Neutrophil (primary cell): ENCODE measurements at regions not wholly inside any gene's neighbourhood (a gene's known extent, or its start where the extent isn't known, plus 50 kb on each side); places are given as distances from the start of the nearest gene placed in this dataset.

Experiments used
- H3K27ac ChIP-seq: fragments of 200-600 bp; sonication (generic); 2 replicates; pipeline ENCODE4 v1.5.1; 2016; ENCODE audit warnings: mild to moderate bottlenecking, moderate library complexity
- H3K27me3 ChIP-seq: fragments of 200-600 bp; sonication (generic); 2 replicates; pipeline ENCODE4 v1.6.0; 2016; ENCODE audit warnings: mild to moderate bottlenecking
- H3K36me3 ChIP-seq: fragments of 200-600 bp; sonication (generic); 2 replicates; pipeline ENCODE4 v1.5.1; 2017
- H3K4me1 ChIP-seq, 2 experiments: fragments of 200-600 bp in 1 of 2; sonication (generic) in 1 of 2; 1 replicate in 1 of 2; 2 replicates in 1 of 2; pipeline versions ENCODE4 v1.5.1 to v1.6.1; 2013 to 2016; ENCODE audit warnings: low read depth in 1 of 2, low read length in 1 of 2, mild to moderate bottlenecking in 1 of 2, moderate library complexity in 1 of 2; ENCODE audit not compliant: control insufficient read depth in 1 of 2, insufficient read depth in 1 of 2
- H3K4me3 ChIP-seq, 2 experiments: fragments of 200-600 bp in 1 of 2; sonication (generic) in 1 of 2; 1 replicate in 1 of 2; 2 replicates in 1 of 2; pipeline ENCODE4 v1.5.1; 2013 to 2016; ENCODE audit warnings: low read depth in 1 of 2, low read length in 1 of 2, mild to moderate bottlenecking in 1 of 2, moderate library complexity in 1 of 2
- H3K9me3 ChIP-seq: fragments of 200-600 bp; sonication (generic); 2 replicates; pipeline ENCODE4 v1.5.1; 2016
- TF ChIP-seq, protein P1 (sequence below): fragments of 200-600 bp; sonication (generic); IDR thresholded peaks from 2 replicates; pipeline ENCODE4 v1.5.1; 2016; ENCODE audit warnings: antibody characterized with exemption

- Histone ChIP-seq H3K36me3 (no peaks in the 10 kb centered on the region), H3K4me3 (no peak overlapping the region), H3K27me3 (no peaks in the 10 kb centered on the region), H3K27ac (no peak overlapping the region), H3K4me1 (no peaks in the 10 kb centered on the region), H3K9me3 (no peaks in the 10 kb centered on the region)
- TF ChIP-seq, protein P1, sequence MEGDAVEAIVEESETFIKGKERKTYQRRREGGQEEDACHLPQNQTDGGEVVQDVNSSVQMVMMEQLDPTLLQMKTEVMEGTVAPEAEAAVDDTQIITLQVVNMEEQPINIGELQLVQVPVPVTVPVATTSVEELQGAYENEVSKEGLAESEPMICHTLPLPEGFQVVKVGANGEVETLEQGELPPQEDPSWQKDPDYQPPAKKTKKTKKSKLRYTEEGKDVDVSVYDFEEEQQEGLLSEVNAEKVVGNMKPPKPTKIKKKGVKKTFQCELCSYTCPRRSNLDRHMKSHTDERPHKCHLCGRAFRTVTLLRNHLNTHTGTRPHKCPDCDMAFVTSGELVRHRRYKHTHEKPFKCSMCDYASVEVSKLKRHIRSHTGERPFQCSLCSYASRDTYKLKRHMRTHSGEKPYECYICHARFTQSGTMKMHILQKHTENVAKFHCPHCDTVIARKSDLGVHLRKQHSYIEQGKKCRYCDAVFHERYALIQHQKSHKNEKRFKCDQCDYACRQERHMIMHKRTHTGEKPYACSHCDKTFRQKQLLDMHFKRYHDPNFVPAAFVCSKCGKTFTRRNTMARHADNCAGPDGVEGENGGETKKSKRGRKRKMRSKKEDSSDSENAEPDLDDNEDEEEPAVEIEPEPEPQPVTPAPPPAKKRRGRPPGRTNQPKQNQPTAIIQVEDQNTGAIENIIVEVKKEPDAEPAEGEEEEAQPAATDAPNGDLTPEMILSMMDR, result no peak
Measured at GRCh38 chr6:90429713-90430112, 133.1 kb upstream of the BACH2 start.

DNA sequence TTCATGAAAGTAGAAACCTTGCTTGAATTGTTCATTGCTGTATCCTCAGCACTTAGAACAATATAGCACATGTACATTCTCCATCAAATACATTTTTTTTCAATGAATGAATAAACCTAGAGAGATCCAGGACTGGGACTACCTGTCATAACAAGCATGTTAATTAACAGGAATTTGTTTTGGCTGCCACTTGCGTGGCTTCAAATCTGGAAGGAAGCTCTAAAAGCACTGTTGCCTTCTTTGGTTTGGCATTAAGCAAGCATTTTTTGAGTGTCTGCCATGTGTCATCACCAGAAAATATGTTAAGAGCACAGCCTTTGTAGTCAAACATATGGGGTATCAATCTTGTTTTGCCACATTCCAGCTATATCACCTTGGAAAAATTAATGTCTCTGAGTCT lies 131.9 kb upstream of the BACH2 start:
- Histone ChIP-seq H3K36me3 (no peaks in the 10 kb centered on the region), H3K9me3 (no peaks in the 10 kb centered on the region), H3K4me3 (no peak overlapping the region), H3K4me1 (no peaks in the 10 kb centered on the region), H3K27me3 (no peaks in the 10 kb centered on the region), H3K27ac (no peak overlapping the region)
- TF ChIP-seq, protein P1, result no peak

DNA sequence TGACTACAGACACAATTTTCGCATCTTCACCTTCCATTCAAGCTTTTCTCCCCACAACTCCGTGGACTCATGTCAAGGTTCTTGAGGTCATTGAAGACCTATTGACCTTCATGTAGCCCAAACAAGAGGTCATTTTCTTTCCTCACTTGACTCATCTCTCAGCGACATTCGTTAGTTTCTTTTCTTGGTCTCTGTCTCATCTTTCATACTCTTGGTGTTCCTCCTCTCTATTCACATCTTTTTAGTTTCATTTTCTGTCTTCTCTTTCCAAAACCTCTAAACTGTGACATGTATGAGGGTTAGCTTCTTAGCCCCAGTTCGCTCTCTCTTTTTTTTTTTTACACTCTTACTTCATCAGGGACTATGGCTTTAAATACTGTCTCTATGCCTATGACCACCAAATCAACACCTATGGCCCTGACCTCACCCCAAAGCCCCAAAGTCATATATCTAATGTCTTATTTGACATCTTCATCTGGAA lies 128.6 kb upstream of the BACH2 start:
- Histone ChIP-seq H3K4me3 (no peak overlapping the region), H3K36me3 (no peaks in the 10 kb centered on the region), H3K27ac (no peak overlapping the region), H3K4me1 (no peaks in the 10 kb centered on the region), H3K9me3 (no peaks in the 10 kb centered on the region), H3K27me3 (no peaks in the 10 kb centered on the region)
- TF ChIP-seq, protein P1, result no peak

DNA sequence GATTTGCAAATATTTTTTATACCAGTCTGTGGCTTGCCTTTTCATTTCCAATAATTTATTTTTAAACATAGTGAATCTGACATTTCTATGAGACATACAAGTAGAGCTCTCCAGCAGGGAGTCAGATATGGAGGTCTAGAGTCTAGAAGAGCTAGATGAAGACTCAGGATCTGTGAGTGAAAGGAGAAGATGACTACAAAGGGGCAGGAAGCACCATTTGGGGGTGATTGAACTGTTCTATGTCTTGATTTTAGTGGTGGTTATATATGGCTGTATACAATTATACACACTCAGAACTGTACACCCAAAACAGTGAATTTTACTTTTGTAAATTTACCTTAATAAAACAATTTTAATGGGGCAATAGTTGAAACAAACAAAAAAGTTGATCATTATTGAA lies 127.9 kb upstream of the BACH2 start:
- Histone ChIP-seq H3K4me1 (no peaks in the 10 kb centered on the region), H3K27ac (no peak overlapping the region), H3K36me3 (no peaks in the 10 kb centered on the region), H3K27me3 (no peaks in the 10 kb centered on the region), H3K9me3 (no peaks in the 10 kb centered on the region), H3K4me3 (no peak overlapping the region)
- TF ChIP-seq, protein P1, result no peak

DNA sequence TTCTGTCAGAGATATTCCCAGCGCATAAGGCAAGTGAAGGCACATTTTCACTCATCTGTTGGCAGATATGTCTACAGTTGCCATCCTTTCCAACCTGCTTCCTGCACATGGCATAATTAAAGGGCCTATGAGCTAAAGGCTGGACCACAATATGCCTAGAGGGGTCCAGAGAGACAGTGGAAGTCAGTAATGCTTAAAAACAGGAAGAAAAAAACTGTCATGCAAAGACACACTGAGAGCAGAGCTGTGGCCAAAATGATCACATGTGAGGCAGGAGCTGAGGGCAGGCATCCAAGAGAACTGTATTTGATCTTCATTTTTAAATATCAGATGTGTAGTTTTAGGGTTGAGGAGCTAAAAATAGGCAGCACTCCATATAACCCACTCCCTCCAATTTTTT lies 125.0 kb upstream of the BACH2 start:
- H3K4me3 ChIP-seq, result no peak overlapping the region
- no peaks in the 10 kb centered on the region for H3K4me1 ChIP-seq
- TF ChIP-seq, protein P1, result no peak
- H3K9me3 ChIP-seq, result no peaks in the 10 kb centered on the region
- no peaks in the 10 kb centered on the region for H3K27me3 ChIP-seq
- H3K27ac ChIP-seq, result no peak overlapping the region
- no peaks in the 10 kb centered on the region for H3K36me3 ChIP-seq

- TF ChIP-seq, protein P1, result no peak
Measured at GRCh38 chr6:90420500-90420899, 123.9 kb upstream of the BACH2 start.

More at GRCh38 chr6:90420500-90420899, 123.9 kb upstream of the BACH2 start:
- no peaks in the 10 kb centered on the region for H3K9me3 ChIP-seq
- no peak overlapping the region for H3K4me3 ChIP-seq
- H3K27ac ChIP-seq, result no peak overlapping the region
- no peaks in the 10 kb centered on the region for H3K4me1 ChIP-seq
- no peaks in the 10 kb centered on the region for H3K36me3 ChIP-seq
- no peaks in the 10 kb centered on the region for H3K27me3 ChIP-seq
